Loucy (cell line): ENCODE measurements at regions not wholly inside any gene's neighbourhood (a gene's known extent, or its start where the extent isn't known, plus 50 kb on each side); places are given as distances from the start of the nearest gene placed in this dataset.

Experiments used
- H2AFZ ChIP-seq: fragments of 200-600 bp; sonication (generic); 2 replicates; pipeline ENCODE4 v1.6.0; 2016; ENCODE audit warnings: antibody characterized with exemption, mild to moderate bottlenecking, low read length, moderate library complexity
- H3F3A ChIP-seq: fragments of 200-600 bp; 2 replicates; pipeline ENCODE4 v1.6.0; 2016; ENCODE audit warnings: antibody characterized with exemption, low read depth, mild to moderate bottlenecking
- H3K27me3 ChIP-seq: fragments of 200-600 bp; sonication (generic); 2 replicates; pipeline ENCODE4 v1.6.1; 2014; ENCODE audit warnings: low read length, mild to moderate bottlenecking; ENCODE audit not compliant: insufficient read depth, poor library complexity, severe bottlenecking
- H3K36me3 ChIP-seq: fragments of 200-600 bp; sonication (generic); 2 replicates; pipeline ENCODE4 v1.6.1; 2016; ENCODE audit warnings: low read length; ENCODE audit not compliant: insufficient read depth
- H3K4me1 ChIP-seq: fragments of 200-600 bp; sonication (generic); 2 replicates; pipeline ENCODE4 v1.5.1; 2014; ENCODE audit warnings: low read length, mild to moderate bottlenecking; ENCODE audit not compliant: insufficient read depth, poor library complexity, severe bottlenecking
- H3K4me2 ChIP-seq: fragments of 200-600 bp; sonication (generic); 2 replicates; pipeline ENCODE4 v1.6.0; 2014; ENCODE audit warnings: antibody characterized with exemption, low read length, low read depth, mild to moderate bottlenecking; ENCODE audit not compliant: poor library complexity, severe bottlenecking
- H3K4me3 ChIP-seq: fragments of 200-600 bp; sonication (generic); 2 replicates; pipeline ENCODE4 v1.5.1; 2014; ENCODE audit warnings: low read length, mild to moderate bottlenecking, mixed read lengths; ENCODE audit not compliant: poor library complexity, severe bottlenecking
- H3K79me2 ChIP-seq: fragments of 200-600 bp; sonication (generic); 2 replicates; pipeline ENCODE4 v1.6.1; 2014; ENCODE audit warnings: low read length; ENCODE audit not compliant: insufficient read depth
- H3K9ac ChIP-seq: fragments of 200-600 bp; sonication (generic); 2 replicates; pipeline ENCODE4 v1.6.0; 2014; ENCODE audit warnings: mild to moderate bottlenecking, low read depth, low read length, moderate library complexity; ENCODE audit not compliant: poor library complexity, severe bottlenecking
- H3K9me2 ChIP-seq: fragments of 200-600 bp; sonication (generic); replicated peaks from 2 replicates; pipeline ENCODE4 v1.6.1; 2016; ENCODE audit warnings: low read depth, low read length, mixed read lengths
- H3K9me3 ChIP-seq: fragments of 200-600 bp; sonication (generic); 2 replicates; pipeline ENCODE4 v1.6.1; 2014; ENCODE audit warnings: mild to moderate bottlenecking, antibody characterized with exemption, low read length, low read depth; ENCODE audit not compliant: insufficient read depth
- H4K20me1 ChIP-seq: fragments of 200-600 bp; sonication (generic); 2 replicates; pipeline ENCODE4 v1.6.0; 2014; ENCODE audit warnings: antibody characterized with exemption, low read length, mild to moderate bottlenecking; ENCODE audit not compliant: insufficient read depth, poor library complexity, severe bottlenecking
- EZH2phosphoT487 ChIP-seq: fragments of 200-600 bp; IDR thresholded peaks from 2 replicates; pipeline ENCODE4 v1.6.1; 2018; ENCODE audit warnings: antibody characterized with exemption, mild to moderate bottlenecking, moderate library complexity, borderline replicate concordance
- TF ChIP-seq, protein P1 (sequence below): fragments of 200-600 bp; sonication (generic); conservative IDR thresholded peaks from 2 replicates; pipeline ENCODE4 v1.5.1; 2014; ENCODE audit warnings: mild to moderate bottlenecking, antibody characterized with exemption, low read length

DNA sequence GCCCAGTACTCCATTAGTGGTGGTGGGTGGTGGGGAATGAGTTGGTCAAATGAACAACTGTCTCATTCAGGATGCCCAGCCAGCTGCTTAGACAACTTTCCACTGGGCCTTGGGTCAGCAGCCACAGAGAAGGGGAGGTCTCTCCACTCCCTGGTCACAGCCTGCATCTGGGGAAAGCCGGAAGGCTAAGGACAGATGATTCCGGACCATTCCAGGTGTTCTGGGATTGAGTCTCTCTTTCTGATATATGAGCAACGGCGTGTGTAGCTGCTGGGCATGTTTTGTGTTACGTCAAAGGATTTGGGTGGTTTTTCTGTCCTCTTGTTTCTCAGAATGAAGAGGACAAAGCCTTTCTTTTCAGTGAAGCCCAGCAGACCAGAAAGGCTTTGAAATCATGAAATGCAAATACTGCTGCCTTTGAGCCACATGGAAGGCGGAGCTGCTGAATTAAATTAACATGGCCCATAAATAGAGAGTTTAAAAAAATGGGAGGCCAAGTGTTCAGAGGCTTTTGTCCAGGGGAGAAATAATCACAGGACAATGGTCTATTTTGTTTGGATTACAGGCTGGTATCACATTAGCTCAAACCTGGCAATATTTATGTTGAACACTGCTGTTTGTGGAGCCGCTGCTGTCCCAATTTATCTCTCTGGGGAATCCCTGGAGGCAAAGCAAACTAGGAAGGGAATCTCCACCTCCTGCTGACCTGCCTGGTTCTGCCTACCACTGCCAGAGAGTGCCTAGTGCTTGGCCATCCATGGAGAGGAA lies 234.4 kb upstream of the E2F8 start:
- no peaks in the 10 kb centered on the region for H3K9me2 ChIP-seq
- no peaks in the 10 kb centered on the region for H4K20me1 ChIP-seq
- no peaks in the 10 kb centered on the region for H3F3A ChIP-seq
- peaks cover 5% of the 10 kb centered on the region for H3K4me1 ChIP-seq
- H3K36me3 ChIP-seq: no peaks in the 10 kb centered on the region
- H3K9me3 ChIP-seq: no peaks in the 10 kb centered on the region
- no peak for TF ChIP-seq EZH2phosphoT487
- TF ChIP-seq, protein P1, sequence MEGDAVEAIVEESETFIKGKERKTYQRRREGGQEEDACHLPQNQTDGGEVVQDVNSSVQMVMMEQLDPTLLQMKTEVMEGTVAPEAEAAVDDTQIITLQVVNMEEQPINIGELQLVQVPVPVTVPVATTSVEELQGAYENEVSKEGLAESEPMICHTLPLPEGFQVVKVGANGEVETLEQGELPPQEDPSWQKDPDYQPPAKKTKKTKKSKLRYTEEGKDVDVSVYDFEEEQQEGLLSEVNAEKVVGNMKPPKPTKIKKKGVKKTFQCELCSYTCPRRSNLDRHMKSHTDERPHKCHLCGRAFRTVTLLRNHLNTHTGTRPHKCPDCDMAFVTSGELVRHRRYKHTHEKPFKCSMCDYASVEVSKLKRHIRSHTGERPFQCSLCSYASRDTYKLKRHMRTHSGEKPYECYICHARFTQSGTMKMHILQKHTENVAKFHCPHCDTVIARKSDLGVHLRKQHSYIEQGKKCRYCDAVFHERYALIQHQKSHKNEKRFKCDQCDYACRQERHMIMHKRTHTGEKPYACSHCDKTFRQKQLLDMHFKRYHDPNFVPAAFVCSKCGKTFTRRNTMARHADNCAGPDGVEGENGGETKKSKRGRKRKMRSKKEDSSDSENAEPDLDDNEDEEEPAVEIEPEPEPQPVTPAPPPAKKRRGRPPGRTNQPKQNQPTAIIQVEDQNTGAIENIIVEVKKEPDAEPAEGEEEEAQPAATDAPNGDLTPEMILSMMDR: no peak
- no peaks in the 10 kb centered on the region for H3K79me2 ChIP-seq
- H3K9ac ChIP-seq: no peak overlapping the region
- H3K4me2 ChIP-seq: no peak overlapping the region
- no peak overlapping the region for H2AFZ ChIP-seq
- no peaks in the 10 kb centered on the region for H3K27me3 ChIP-seq
- H3K4me3 ChIP-seq: no peak overlapping the region

DNA sequence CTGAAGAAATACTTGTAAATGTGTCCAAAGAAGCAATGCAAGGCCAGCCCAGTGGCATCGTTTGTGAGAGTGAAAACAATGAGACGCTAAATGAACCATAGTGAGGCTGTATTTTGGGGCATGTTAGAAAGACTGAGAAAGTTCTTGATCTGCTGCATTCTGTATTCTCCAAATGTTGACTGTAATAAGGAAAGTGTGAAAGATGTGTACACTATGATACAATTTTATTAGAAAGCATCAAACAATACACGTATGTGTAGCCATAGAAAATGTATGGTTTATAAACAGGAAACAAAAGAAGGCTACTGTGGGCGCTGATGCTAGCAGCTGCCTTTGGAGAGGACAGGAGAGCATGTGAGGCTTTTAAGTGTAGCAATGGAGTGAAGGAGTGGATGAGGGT lies 233.5 kb upstream of the E2F8 start:
- H3K4me2 ChIP-seq: no peak overlapping the region
- H3K36me3 ChIP-seq: no peaks in the 10 kb centered on the region
- H3K9me3 ChIP-seq: no peaks in the 10 kb centered on the region
- H3F3A ChIP-seq: no peaks in the 10 kb centered on the region
- H3K9ac ChIP-seq: no peak overlapping the region
- H3K4me1 ChIP-seq: peaks cover 5% of the 10 kb centered on the region
- H4K20me1 ChIP-seq: no peaks in the 10 kb centered on the region
- no peaks in the 10 kb centered on the region for H3K9me2 ChIP-seq
- no peak overlapping the region for H2AFZ ChIP-seq
- TF ChIP-seq EZH2phosphoT487: no peak
- TF ChIP-seq, protein P1: no peak
- H3K79me2 ChIP-seq: no peaks in the 10 kb centered on the region
- H3K4me3 ChIP-seq: no peak overlapping the region
- no peaks in the 10 kb centered on the region for H3K27me3 ChIP-seq

DNA sequence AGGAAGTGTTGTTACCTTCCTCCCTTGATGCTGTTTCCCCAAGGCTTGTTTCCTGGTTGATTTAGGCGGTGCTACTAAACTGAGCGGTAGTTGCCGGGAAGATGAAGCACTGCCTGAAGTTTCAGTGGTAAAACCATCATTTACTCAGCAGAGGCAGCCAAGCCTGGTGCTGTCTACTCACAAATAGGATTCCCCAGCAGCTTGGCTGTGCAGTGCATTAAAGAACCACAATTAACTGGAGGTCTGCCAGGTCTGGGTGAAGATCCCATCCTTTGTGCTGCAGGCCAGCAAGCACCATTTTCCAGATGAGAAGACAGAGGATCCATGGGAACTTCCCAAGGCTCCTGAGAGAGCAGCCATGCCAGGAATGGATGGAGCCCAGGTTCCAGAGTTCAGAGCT lies 231.9 kb upstream of the E2F8 start:
- no peak for TF ChIP-seq EZH2phosphoT487
- TF ChIP-seq, protein P1: no peak
- Histone ChIP-seq H4K20me1 (no peaks in the 10 kb centered on the region), H3K9me3 (no peaks in the 10 kb centered on the region), H3F3A (no peaks in the 10 kb centered on the region), H2AFZ (no peak overlapping the region), H3K9me2 (no peaks in the 10 kb centered on the region), H3K79me2 (no peaks in the 10 kb centered on the region), H3K4me1 (peaks cover 5% of the 10 kb centered on the region), H3K9ac (no peak overlapping the region), H3K4me2 (no peak overlapping the region), H3K4me3 (no peak overlapping the region), H3K36me3 (no peaks in the 10 kb centered on the region), H3K27me3 (no peaks in the 10 kb centered on the region)
